Lower leg skin (tissue), 3 donors: ENCODE measurements at regions not wholly inside any gene's neighbourhood (a gene's known extent, or its start where the extent isn't known, plus 50 kb on each side); places are given as distances from the start of the nearest gene placed in this dataset.

ENCODE experiments used
- CTCF ChIP-seq, 3 donors: fragments of 450-650 bp; IDR thresholded peaks; one replicate each; pipeline ENCODE4 v1.5.1; 2016; ENCODE audit warnings: antibody characterized with exemption in 3 of 3, mild to moderate bottlenecking in 3 of 3, moderate library complexity in 2 of 3
- POLR2A ChIP-seq, 2 donors: fragments of 450-650 bp; IDR thresholded peaks; one replicate each; pipeline ENCODE4 v1.6.1; 2016 to 2017; ENCODE audit warnings: antibody characterized with exemption in 2 of 2, mild to moderate bottlenecking in 1 of 2, moderate library complexity in 1 of 2

DNA sequence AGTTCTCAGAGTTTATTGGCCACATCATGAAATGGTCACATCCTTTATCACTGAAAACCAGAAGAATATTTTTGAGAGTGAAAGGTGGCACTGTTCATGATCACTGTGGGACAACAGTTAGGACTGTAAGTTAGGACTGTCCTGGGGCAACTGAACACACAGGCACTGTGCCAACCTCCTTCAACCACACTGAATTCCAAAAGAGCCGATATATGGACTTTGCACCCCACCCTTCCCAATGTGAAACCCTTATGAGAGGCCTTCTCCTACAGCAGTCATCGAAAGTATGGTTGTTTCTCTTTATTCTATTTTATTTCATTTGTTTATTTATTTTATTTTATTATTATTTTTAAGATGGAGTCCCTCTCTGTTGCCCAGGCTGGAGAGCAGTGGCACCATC, 353.5 kb downstream of the TOX3 start:
- TF ChIP-seq CTCF (IDR thresholded peaks at IDR 0.05) = no peak
- no peak for TF ChIP-seq POLR2A (IDR thresholded peaks at IDR 0.05)
